NCI-H345 treated with DMSO at 0.1 percent for 48 hours (cell line): ENCODE measurements at regions not wholly inside any gene's neighbourhood (a gene's known extent, or its start where the extent isn't known, plus 50 kb on each side); places are given as distances from the start of the nearest gene placed in this dataset.
"Not testable (repeated sequence)": the region's sequence is repeated elsewhere in the genome, so short reads cannot be mapped to it uniquely, and the experiment has no call there.

Experiments used
- DNase-seq: peaks from one replicate; lab custom pipeline; 2025; ENCODE audit not compliant: unreplicated experiment; lab: John Stamatoyannopoulos, UW

DNA sequence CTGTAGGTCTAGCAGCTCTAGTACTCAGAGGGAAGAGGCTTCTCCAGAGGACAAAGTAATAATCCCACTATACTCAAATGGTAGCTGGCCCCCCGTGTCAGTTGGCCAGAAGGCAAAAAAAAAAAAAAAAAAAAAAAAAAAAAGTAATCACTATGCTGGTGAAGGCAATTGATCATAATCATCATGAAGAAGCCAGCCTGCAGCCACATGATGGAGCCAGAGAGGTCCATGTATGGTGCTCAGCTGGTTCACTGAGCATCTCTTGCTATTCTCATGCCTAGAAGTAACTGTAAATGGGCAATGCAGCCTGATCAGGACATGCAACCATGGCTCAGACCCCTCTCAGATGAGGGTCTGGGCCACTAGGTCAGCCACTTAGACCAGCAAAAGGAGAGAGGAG, 378.8 kb downstream of the MED13L start:
- DNase-seq: no peak

DNA sequence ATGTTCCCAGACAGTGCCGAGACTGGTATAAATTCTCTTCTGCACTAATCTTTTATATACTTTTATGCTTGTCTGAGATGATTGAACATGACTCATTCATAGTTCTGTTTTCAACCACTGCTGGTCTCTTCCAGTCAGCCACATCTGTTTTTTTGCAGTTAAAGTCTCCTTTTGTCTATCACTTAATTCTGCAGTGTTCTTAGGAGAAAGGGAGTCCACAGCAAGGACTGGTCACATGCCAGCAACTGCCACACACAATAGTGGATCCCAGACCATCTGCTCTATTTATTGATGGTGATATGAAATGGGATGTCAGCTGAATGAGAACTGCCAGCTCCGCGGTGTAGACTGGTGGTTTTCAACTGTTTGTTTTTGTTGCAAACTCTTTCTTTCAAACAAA, 379.8 kb downstream of the MED13L start:
- no peak for DNase-seq

DNA sequence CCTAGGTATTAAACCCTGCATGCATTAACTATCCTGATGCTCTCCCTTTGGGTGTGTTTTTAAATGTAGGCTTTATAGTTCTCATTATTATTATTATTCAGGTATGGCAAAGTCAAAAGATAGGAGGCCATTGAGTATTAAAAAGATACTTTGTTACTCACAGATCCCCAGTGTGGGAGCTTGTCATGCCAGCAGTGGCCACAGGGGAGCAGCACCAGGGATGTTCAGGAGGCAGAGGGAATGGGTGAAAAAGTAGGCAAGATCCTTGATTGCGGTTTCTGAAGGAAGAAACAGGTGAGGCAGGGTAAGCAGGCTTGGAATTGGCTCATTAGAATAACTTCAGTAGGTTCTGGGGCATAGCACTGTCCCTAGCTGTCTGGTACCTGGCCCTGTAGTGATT, 382.2 kb downstream of the MED13L start:
- DNase-seq: no peak

DNA sequence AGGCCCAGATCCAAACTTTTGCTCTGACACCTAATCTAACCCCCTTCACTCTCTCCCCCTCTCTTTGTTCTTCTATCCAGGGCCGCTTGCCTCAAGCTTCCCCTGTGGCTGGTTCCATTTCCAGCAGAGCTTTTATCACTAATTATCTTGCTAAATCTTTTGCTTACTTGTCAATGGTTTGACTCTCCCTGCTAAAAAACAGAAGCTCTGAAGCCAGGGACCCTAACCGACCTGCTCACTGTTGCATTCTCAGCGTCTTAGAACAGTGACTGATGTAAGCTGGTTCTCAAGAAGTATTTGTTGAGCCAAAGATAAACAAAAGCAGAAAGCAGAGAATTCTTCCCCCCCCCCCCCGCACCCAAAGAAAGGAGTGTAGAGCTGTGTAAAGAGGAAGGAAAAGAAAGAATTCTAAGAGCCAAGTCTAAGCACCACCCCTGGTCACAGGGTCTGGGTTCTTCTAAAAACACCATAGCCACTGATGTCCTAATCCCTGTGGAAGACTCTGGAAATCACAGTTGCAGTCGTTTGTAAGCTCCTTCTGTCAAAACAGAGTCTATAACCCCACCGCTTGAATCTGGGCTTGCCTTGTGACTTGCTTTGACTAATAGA, 385.8 kb downstream of the MED13L start:
- DNase-seq: no peak

DNA sequence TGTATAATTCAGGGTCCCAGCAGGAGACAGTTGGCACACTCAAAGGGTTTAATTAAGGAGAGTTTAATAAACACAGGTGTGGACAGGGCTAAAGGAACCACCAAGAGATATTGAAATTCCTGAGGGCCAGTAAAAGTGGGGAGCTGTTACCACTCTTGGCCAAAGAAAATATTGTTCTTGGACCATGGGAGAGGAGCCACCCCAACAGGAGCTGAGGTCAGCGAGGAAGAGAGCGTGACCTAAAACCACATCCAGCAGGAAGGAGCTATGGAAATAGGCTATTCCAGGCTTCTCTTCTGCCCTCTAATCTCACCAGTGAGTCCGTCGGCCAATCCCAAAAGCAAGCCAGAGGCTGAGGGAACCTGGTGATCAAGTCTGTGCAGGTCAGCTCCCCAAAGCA, 390.8 kb downstream of the MED13L start:
- DNase-seq: no peak

DNA sequence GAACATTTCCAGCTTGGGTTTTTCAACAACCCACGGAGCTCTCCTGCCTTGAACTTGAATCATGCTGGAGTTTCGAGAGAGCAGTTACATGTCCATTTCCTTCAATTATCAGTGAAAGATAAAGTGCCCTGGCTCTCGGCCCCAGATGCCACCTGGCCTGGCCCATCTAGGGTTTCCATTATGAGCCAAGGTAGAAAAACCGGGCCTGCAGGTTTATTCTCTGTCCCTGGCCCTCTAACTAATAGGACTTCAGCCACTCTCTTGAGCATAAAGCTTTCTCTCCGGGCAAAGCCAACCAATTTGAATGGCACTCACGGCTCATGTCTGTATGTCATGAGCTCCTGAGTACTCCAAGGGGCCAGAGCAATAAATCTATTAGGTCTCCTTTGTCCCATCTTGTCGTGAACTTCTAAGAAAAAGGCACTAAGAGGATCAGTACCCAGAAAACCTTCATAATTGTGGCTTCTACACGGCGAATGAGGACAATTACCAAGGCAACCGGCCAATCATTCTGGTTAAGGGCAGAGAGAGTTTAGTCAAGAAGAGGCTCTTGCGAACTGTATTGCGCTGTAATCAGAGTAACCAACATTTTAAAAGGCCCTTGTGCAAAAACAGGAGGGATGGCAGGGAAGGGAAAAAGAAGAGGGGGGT, 392.3 kb downstream of the MED13L start:
- no peak for DNase-seq

DNA sequence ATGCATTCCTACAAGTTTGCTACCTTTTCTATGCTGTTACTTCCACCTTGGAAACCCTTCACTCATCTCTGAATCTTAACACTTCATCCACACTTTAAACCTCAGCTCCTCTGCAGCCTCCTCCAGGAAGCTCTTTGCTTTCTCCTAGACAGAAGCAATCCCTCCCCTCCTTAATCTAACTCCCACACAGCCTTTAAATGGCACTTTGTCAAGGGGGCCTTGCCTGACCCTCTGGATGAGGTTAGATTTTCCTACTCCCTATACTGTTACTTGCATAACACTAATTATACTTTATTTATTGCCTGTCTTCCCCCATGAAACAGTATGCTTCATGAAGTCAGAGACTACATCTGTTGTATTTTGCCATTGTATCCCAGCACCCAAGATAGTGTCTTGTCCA, 394.6 kb downstream of the MED13L start:
- no peak for DNase-seq

DNA sequence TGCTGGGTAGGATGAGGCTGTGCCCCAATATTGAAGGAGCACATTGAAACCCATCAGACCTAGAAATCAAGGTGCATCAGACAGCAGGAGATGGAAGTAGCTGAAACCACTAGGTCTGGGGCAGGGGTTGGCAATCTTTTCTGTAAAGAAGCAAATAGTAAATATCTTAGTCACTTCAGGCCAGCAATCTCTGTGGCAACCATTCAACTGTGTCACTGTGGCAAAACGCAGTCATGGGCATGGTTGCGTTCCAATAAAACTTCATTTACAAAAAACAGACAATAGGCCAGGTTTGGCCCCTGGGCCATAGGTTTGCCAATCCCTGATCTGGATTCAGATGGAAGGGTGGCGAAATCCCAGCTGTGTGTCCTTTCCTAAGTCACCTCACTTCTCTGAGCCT, 397.3 kb downstream of the MED13L start:
- no peak for DNase-seq

DNA sequence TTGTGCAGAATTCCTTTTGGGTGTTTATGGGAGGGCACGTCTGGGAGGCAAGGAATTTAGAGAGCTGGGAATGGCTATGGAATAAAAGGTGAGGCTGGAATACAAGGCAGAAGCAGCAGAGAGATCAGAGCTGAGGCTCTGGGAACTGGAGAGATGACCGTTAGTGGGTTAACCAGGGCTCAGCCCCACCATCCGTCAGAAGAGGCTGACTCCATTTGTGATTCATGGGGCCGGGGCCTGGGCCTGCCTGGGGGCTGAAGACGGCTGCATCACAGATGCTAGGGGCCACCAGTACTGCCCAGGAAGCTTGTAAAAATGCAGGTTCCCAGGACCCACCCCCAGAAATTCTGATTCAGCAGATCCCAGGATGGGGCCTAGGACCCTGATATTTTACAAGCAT, 398.1 kb downstream of the MED13L start:
- no peak for DNase-seq

DNA sequence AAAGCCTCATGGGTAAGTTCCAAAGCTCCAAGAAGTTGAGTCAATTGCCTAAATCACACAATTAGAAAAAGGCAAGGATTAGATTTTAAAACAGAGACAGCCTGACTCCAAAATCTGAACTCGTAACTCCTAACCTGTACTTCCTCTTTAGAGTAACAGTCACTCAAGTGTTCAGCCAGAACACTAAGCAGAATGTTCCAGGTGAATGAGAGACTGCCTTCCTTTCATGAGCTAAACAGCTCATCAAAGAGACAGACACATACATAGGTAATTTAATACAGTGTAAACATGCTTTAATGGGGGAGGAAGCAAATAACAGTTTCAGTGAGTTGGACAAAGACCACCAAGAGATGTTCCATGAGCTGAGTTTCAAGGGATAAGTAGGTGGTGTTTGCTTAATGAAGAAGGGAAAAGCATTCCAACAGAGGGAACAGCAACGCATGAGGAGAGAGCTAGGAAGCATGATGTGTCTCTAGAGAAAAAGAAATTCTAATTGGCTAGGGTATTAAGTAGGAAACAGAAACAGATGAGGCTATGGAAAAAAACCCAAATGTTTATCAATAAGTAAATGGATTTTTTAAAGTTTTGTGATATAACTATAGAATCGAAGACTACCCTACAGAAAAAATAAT, 403.9 kb downstream of the MED13L start:
- peak; percentile 81 for DNase-seq

DNA sequence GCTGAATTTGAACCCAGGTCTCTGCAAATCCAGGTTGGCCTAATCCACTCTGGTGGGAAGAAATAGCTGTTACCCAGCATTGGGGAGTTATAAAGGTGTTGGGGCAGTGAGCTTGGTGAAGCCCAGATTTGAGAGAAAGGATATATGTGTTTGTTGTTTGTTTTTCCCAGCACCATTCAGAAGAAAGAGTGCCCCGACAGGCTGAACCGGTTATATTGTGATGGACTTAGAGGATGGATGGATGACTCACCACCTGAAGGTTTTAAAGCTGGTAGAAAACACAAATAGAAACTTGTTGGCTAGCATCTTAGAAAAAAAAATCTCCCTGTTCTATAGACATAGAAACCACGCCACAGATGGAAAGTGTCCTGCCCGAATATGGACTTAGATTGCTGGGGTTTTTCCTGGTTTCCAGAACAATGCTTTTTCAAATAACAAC, 404.6 kb downstream of the MED13L start:
- DNase-seq: peak; percentile 91

DNA sequence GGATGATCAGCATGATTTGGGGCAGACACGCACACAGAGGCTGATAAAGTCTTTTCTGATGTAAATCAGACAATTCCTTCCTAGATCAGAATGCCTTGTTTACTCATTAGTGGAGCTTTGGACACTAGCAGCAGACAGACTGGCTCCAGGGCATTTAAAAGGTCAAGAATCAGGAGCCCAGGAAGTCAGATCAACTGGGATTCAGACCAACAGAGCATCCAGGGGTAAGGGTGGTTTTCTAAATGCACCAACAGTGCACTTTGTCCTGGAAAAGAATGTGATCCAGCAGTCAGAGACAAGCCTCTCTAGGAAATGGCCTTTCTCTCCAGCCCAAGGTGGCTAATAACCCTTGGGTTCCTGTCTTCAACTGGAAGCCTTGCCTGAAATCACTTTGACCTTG, 405.3 kb downstream of the MED13L start:
- no peak for DNase-seq

DNA sequence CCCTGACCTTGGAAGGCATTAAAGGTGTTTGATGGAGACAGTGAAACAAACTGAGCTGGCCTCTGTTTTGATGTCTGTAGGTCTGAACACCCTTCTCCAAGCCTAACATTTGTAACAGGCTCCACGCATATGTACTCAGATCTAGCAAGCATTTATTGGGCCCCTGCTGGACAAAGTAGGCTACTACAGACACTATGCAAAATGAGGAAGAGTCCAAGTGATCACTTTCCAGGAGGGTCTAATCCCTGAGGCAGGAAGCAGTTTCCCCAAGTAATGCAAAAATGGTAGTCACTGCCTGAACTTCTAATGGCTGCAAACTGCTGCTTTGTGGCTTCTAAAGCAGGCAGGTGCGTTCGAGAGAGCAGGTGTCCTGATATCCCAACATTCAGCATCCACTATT, 405.8 kb downstream of the MED13L start:
- peak; percentile 56 for DNase-seq

DNA sequence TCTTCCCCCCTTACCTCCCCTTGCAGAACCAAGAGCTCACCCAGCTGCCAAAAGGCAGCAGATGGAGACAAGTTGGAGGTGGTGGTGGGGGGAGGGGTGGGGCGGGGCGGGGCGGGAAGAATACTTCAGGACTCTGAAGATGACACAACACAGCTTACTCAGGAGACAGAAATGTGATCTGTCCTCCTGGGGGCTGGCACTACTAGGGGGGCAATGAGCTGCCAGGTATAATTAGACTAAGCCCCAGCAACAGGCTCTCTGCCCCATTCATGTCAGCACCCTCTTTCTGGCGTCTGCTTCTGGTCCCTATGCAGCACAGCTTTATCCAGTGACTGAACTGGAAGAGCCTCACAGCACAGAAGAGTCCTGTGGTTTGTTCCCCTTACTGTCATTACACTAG, 407.0 kb downstream of the MED13L start:
- no peak for DNase-seq

DNA sequence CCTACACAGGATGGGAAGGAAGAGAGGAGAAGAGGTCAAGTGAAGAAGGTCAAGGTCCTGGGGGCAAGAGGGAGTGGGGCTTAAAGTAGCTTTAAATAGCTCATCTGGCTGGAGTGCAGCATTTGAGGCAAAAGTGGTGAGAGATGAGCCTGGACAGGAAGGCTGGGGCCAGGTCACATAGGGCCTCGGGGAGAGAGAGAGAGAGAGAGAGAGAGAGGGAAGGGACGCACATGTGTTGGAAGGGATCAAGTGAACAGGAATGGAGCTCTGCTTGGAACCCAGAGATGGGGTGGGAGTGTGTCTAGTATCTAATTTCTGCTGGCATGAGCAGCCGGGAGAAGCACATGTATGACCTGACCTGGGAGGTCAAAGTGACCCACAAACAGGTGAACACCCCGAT, 407.5 kb downstream of the MED13L start:
- no peak for DNase-seq

DNA sequence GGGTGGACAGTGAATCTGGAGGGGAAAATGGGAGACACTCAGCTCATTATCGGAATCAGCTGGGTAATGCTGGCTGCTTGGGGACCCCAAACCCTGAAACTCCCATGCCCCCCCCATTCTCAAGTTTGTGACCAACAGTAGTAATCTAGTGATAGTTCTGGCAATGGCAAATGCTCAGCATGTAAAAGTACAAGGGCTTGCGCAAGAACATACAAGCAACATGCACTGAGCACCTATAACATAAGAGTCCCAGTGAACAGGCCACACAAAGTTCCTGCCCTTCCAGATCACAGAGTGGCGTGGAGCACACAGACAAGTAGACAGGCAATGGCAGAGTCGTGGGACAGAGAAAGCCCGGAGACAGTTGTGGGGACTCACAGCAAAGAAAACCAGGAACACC, 407.9 kb downstream of the MED13L start:
- no peak for DNase-seq

DNA sequence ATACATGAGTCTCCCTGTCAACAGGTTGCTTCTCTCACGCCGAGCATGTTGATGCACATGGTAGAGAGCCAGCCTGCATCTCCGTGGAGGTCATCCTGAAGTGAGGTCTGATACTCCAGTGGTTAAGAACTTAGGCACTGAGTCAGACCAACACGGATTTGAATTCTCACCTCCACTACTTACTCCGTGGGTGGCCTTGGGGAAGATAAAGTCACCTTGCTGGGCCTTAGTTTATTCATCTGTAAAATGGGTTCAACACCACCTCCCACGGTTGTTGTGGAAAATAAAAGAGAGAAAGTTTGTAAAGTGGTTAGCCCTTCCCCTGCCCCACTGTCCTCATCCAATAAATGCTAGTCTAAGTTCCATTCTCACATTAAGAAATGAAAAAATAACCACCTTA, 408.9 kb downstream of the MED13L start:
- DNase-seq: no peak

DNA sequence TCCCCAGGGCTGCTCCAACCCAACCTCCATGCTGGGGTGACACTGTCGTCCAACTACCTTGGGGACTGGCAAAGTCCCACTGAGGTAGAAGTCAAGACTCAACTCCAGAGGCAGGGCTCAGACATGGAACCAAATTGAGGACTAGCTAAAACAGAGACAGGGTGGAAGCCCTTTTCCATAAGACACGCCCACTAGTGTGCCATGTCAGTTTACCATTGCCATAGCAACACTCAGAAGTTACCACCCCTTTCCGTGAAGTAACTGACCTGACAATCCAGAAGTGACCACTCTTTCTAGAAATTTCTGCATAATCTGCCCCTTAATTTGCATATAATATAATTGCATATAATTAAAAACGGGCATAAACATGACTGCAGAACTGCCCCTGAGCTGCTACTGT, 409.6 kb downstream of the MED13L start:
- no peak for DNase-seq

DNA sequence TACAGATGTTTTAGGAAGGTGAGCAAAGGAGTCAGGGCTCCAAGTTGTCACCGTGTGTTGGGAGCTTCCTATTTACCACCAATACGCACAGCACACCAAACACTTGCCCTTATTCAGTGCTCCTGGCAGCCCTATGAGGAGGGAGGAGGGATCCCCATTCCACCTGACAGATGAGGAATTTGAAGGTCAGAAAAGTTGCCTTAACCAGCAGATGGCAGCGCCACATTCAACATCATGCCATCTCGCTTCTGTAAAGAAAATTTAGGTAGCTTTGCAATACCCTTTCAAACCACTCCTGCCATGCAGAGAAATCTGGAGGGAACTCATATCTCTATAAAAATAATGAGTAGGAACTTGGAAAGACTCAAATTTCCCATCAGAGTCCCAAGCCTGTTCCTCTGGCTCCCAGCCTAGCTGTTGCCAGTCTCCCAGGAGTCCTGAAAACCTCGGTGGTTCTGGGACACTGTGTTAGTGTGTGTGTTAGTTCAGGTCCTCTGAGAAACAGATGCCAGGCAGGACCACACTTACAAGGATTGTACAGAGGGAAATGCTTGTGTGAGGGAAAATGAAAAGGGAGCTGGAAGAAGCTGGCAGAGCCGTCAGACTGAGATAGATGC, 410.5 kb downstream of the MED13L start:
- peak; percentile 28 for DNase-seq

DNA sequence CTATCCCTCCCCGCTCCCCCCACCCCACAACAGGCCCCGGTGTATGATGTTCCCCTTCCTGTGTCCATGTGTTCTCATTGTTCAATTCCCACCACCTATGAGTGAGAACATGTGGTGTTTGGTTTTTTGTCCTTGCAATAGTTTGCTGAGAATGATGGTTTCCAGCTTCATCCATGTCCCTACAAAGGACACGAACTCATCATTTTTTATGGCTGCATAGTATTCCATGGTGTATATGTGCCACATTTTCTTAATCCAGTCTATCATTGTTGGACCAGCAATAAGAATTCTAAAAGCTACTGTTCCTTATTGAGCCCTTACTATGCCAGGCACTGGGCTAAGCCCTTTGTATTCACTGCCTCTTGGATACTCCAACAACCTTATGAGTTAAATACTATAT, 411.2 kb downstream of the MED13L start:
- not testable (repeated sequence) for DNase-seq

DNA sequence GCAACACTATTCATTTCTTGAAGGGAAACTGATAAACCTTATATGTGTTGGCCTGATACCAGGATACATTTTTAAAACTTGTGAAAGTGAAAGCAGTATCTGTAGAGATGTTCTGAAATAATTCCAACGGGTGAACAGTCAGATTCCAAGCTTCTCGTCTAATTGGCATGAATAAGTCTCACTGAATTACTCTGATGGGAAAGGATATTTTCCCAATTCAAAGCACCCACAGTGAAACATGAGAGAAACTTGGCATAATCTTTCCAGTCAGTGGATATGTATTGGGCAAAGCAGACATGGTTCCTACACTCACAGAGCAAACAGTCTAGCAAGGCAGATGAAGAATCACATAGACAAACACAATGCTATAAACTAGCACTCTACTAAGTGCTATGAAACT, 413.1 kb downstream of the MED13L start:
- DNase-seq: no peak

DNA sequence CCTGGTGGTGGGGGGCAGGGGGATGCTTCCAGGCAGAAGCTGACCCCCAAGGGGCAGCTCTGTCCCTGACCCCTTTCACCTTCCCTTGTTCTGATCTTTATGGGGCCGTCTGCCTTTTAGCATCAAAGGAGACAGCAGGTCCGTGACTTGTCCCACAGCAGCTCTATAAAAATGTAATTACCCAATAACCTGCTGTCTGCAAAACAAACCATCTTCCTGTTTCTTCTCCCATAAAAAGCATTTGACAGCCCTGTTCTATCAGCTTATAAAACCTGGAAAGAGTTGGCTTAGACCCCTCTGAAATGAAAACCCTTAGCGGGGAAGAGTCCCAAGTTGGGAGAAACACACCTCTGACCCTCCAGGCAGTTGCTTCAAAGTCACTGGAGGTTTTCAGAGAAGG, 416.9 kb downstream of the MED13L start:
- no peak for DNase-seq
